Activated CD4-positive, alpha-beta T cell treated with anti-CD3 and anti-CD28 coated beads, Interleukin-2, Interleukin-4, amounts not matched to agents 100 ng/mL and 50 ng/mL, durations not matched to agents 16 hours and 8 hours (primary cell): ENCODE measurements at regions not wholly inside any gene's neighbourhood (a gene's known extent, or its start where the extent isn't known, plus 50 kb on each side); places are given as distances from the start of the nearest gene placed in this dataset.

ENCODE experiments used
- DNase-seq: peaks from one replicate; pipeline ENCODE4 v3.0.0-alpha.2; 2020; ENCODE audit warnings: low spot score

GRCh38 chr9:38312406-38312805 is 80.1 kb upstream of the ALDH1B1 start:
- DNase-seq, result no peak

GRCh38 chr9:38311382-38312270 is 80.9 kb upstream of the ALDH1B1 start:
- no peak for DNase-seq

- no peak for DNase-seq
Measured at GRCh38 chr9:38309324-38310195, 82.9 kb upstream of the ALDH1B1 start.

GRCh38 chr9:38308136-38308535 is 84.4 kb upstream of the ALDH1B1 start:
- DNase-seq, result no peak

GRCh38 chr9:38306899-38307298 is 85.6 kb upstream of the ALDH1B1 start:
- DNase-seq, result no peak

- DNase-seq, result no peak
Measured at GRCh38 chr9:38305582-38305981, 86.9 kb upstream of the ALDH1B1 start.

GRCh38 chr9:38301376-38302106 is 91.0 kb upstream of the ALDH1B1 start:
- DNase-seq, result no peak

GRCh38 chr9:38299856-38300255 is 92.6 kb upstream of the ALDH1B1 start:
- DNase-seq, result no peak

- no peak for DNase-seq
Measured at GRCh38 chr9:38298904-38299303, 93.6 kb upstream of the ALDH1B1 start.

GRCh38 chr9:38298503-38298902 is 94.0 kb upstream of the ALDH1B1 start:
- no peak for DNase-seq

GRCh38 chr9:38296807-38297206 is 95.7 kb upstream of the ALDH1B1 start:
- DNase-seq, result no peak

- DNase-seq, result no peak
Measured at GRCh38 chr9:38295764-38296163, 96.7 kb upstream of the ALDH1B1 start.

- no peak for DNase-seq
Measured at GRCh38 chr9:38294220-38294960, 98.1 kb upstream of the ALDH1B1 start.

- no peak for DNase-seq
Measured at GRCh38 chr9:38293022-38293421, 99.5 kb upstream of the ALDH1B1 start.

- DNase-seq, result no peak
Measured at GRCh38 chr9:38292480-38292879, 100.0 kb upstream of the ALDH1B1 start.

- DNase-seq, result no peak
Measured at GRCh38 chr9:38289866-38290245, 102.6 kb upstream of the ALDH1B1 start.

- DNase-seq, result no peak
Measured at GRCh38 chr9:38289236-38289865, 103.2 kb upstream of the ALDH1B1 start.

- no peak for DNase-seq
Measured at GRCh38 chr9:38288502-38288901, 104.0 kb upstream of the ALDH1B1 start.

GRCh38 chr9:38287420-38287985 is 105.0 kb upstream of the ALDH1B1 start:
- no peak for DNase-seq

GRCh38 chr9:38286766-38287165 is 105.7 kb upstream of the ALDH1B1 start:
- DNase-seq, result no peak

- DNase-seq, result no peak
Measured at GRCh38 chr9:38286357-38286756, 106.1 kb upstream of the ALDH1B1 start.
